CD4-positive, alpha-beta T cell treated with Interleukin-12 subunit alpha and Interleukin-12 subunit beta, for 1 hour (primary cell): ENCODE measurements at regions not wholly inside any gene's neighbourhood (a gene's known extent, or its start where the extent isn't known, plus 50 kb on each side); places are given as distances from the start of the nearest gene placed in this dataset.

Experiments used
- DNase-seq: peaks from one replicate; pipeline ENCODE4 v3.0.0-alpha.2; 2020

- DNase-seq: no peak
Observed at GRCh38 chr14:103207388-103208072, 84.3 kb downstream of the TNFAIP2 start.

- DNase-seq: no peak
Observed at GRCh38 chr14:103209054-103209453, 85.8 kb downstream of the TNFAIP2 start.

GRCh38 chr14:103209506-103209905 lies 86.2 kb downstream of the TNFAIP2 start:
- no peak for DNase-seq

- no peak for DNase-seq
Observed at GRCh38 chr14:103213331-103213730, 90.1 kb downstream of the TNFAIP2 start.

GRCh38 chr14:103214461-103214958 lies 91.2 kb downstream of the TNFAIP2 start:
- DNase-seq: no peak

- DNase-seq: no peak
Observed at GRCh38 chr14:103216399-103216798, 93.1 kb downstream of the TNFAIP2 start.

- DNase-seq: no peak
Observed at GRCh38 chr14:103216857-103217256, 93.6 kb downstream of the TNFAIP2 start.

- no peak for DNase-seq
Observed at GRCh38 chr14:103217538-103217937, 94.3 kb downstream of the TNFAIP2 start.

GRCh38 chr14:103220134-103220981 lies 97.1 kb downstream of the TNFAIP2 start:
- DNase-seq: no peak

GRCh38 chr14:103220982-103221641 lies 97.9 kb downstream of the TNFAIP2 start:
- DNase-seq: no peak

GRCh38 chr14:103221781-103222358 lies 98.6 kb downstream of the TNFAIP2 start:
- DNase-seq: no peak

GRCh38 chr14:103223818-103224352 lies 100.6 kb downstream of the TNFAIP2 start:
- DNase-seq: no peak

- DNase-seq: no peak
Observed at GRCh38 chr14:103225062-103225461, 101.8 kb downstream of the TNFAIP2 start.

- DNase-seq: no peak
Observed at GRCh38 chr14:103225476-103225875, 102.2 kb downstream of the TNFAIP2 start.

- DNase-seq: no peak
Observed at GRCh38 chr14:103227094-103227768, 104.0 kb downstream of the TNFAIP2 start.

- no peak for DNase-seq
Observed at GRCh38 chr14:103228076-103228806, 105.0 kb downstream of the TNFAIP2 start.

- no peak for DNase-seq
Observed at GRCh38 chr14:103228866-103229265, 105.2 kb upstream of the EIF5 start.

GRCh38 chr14:103230021-103230420 lies 104.0 kb upstream of the EIF5 start:
- DNase-seq: no peak

- DNase-seq: no peak
Observed at GRCh38 chr14:103230658-103231334, 103.2 kb upstream of the EIF5 start.

- no peak for DNase-seq
Observed at GRCh38 chr14:103231376-103232019, 102.5 kb upstream of the EIF5 start.
